ENCODE measurements at regions not wholly inside any gene's neighbourhood (a gene's known extent, or its start where the extent isn't known, plus 50 kb on each side); places are given as distances from the start of the nearest gene placed in this dataset.

DNA sequence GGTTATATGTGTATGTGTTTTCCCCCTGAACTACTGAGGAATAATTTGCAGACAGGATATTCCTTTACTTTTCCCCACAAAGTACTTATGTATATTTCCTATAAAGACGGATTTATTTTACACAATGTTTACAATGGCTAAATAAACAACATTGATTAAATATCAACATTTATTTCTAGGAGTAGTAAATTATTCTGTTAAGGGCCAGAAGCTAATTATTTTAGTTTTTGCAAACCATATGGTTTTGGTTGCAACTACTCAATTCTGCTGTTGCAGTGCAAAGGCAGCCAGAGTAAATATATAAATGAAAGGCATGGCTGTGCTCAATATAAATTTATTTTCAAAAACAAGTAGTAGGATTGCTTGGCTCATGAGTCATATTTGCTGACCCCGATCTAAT is 907.1 kb upstream of the MBL2 start:
- no peak for TF ChIP-seq POLR2A (IDR thresholded peaks at IDR 0.05)
- no peak for TF ChIP-seq EP300 (IDR thresholded peaks at IDR 0.05)
- no peak for TF ChIP-seq CTCF (IDR thresholded peaks at IDR 0.05)
- WGBS, 3 donors = 21 to 33% (median 26%) methylated on average over 2 of the region's 2 CpGs
- no peaks in the 10 kb centered on the region for H3K27me3 ChIP-seq
- intact Hi-C loops (cut with DNase I) = no loop called here
- DNase-seq = no peak
- H3K9me3 ChIP-seq = no peaks in the 10 kb centered on the region
- no peak overlapping the region for H3K27ac ChIP-seq
- no peaks in the 10 kb centered on the region for H3K4me1 ChIP-seq (ENCODE audit: insufficient read depth)
- no peaks in the 10 kb centered on the region for H3K36me3 ChIP-seq
- no peak overlapping the region for H3K4me3 ChIP-seq

DNA sequence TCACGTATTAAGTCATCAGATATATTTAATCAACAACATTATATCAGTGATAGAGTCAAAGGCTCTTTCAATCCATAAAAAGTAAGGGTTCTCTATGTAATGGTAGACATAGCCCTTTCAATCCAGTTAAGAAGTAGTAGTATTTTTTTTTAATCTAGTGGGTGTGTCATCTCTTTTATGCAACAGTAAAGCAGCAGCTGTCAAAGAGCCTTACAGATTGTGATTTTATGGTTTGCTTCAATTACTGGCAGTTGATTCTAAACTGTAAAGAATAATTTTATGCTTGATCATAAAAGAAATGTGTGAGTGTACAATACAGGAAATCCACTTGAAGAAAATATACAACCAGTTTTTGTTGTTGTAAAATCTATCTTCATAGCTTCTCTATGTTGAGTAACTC is 902.6 kb upstream of the MBL2 start:
- H3K36me3 ChIP-seq = no peaks in the 10 kb centered on the region
- no peaks in the 10 kb centered on the region for H3K9me3 ChIP-seq
- WGBS, 3 donors = 0 to 43% (median 43%) methylated on average over 1 of the region's 1 CpG
- H3K27me3 ChIP-seq = no peaks in the 10 kb centered on the region
- no peak for DNase-seq
- no peak overlapping the region for H3K27ac ChIP-seq
- TF ChIP-seq EP300 (IDR thresholded peaks at IDR 0.05) = no peak
- no peak for TF ChIP-seq CTCF (IDR thresholded peaks at IDR 0.05)
- no peak for TF ChIP-seq POLR2A (IDR thresholded peaks at IDR 0.05)
- H3K4me3 ChIP-seq = no peak overlapping the region
- H3K4me1 ChIP-seq (ENCODE audit: insufficient read depth) = no peaks in the 10 kb centered on the region
- intact Hi-C loops (cut with DNase I) = no loop called here

DNA sequence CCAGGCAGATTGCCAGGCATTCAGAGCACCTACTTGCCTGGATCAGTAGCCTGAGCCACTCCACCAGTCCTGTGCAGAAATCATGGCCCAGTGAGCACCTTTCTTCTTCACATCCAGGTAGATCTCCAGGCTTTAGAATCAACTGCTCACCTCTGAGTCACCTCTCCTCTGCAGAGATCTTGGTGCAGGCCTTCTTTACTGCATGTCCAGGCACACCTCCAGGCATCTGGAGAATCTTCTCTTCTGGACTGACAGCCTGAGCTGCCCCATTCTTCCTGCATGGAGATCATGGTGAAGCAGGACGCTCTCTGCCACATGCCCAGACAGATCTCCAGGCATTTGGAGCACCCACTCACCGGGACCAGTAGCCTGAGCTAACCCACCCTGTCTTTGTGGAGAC is 894.5 kb upstream of the MBL2 start:
- no peak for TF ChIP-seq CTCF (IDR thresholded peaks at IDR 0.05)
- no peak for TF ChIP-seq EP300 (IDR thresholded peaks at IDR 0.05)
- no peak for TF ChIP-seq POLR2A (IDR thresholded peaks at IDR 0.05)
- Histone ChIP-seq H3K4me3 (no peak overlapping the region), H3K27me3 (no peaks in the 10 kb centered on the region), H3K9me3 (no peaks in the 10 kb centered on the region), H3K36me3 (no peaks in the 10 kb centered on the region), H3K27ac (no peak overlapping the region), H3K4me1 (ENCODE audit: insufficient read depth) (no peaks in the 10 kb centered on the region)
- DNase-seq = no peak
- intact Hi-C loops (cut with DNase I) = no loop called here
- WGBS, 3 donors = 88 to 96% (median 92%) methylated on average over 2 of the region's 2 CpGs

- Histone ChIP-seq H3K27me3 (no peaks in the 10 kb centered on the region), H3K4me3 (no peak overlapping the region), H3K27ac (no peak overlapping the region), H3K4me1 (ENCODE audit: insufficient read depth) (no peaks in the 10 kb centered on the region), H3K36me3 (no peaks in the 10 kb centered on the region), H3K9me3 (no peaks in the 10 kb centered on the region)
- intact Hi-C loops (cut with DNase I) = no loop called here
- TF ChIP-seq POLR2A (IDR thresholded peaks at IDR 0.05) (no peak), EP300 (IDR thresholded peaks at IDR 0.05) (no peak), CTCF (IDR thresholded peaks at IDR 0.05) (no peak)
- no peak for DNase-seq
- WGBS, 3 donors = 31 to 43% (median 33%) methylated on average over 5 of the region's 5 CpGs
Measured at GRCh38 chr10:53664282-53665019, 891.9 kb upstream of the MBL2 start.
